ENCODE measurements at regions not wholly inside any gene's neighbourhood (a gene's known extent, or its start where the extent isn't known, plus 50 kb on each side); places are given as distances from the start of the nearest gene placed in this dataset.

DNA sequence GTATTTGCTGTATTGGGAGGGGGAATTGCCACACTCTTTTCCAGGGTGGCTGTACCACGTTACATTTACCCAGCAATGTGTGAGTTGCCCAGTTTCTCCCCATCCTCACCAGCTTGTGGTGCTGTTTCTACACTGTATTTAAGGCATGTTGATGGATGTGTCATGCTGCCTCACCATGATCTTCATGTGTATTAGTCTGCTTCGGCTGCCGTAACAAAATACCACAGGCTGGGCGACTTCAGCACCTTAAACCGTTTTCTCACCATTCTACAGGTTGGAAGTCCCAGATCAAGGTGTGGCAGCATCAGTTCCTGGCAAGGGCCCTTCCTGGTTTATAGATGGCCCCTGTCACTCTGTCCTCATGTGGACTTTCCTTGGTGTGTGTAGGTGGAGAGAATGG lies 169.7 kb downstream of the IGLL1 start:
- H3K9ac ChIP-seq (ENCODE audit: low read depth in 1 of 2, low read length in 2 of 2) = no peak overlapping the region
- no peaks in the 10 kb centered on the region for H3K36me3 ChIP-seq (ENCODE audit: control insufficient read depth in 1 of 2, insufficient read depth in 2 of 2, low read length in 2 of 2)
- H3K4me3 ChIP-seq (ENCODE audit: low read depth in 1 of 2, low read length in 2 of 2) = no peak overlapping the region
- no peaks in the 10 kb centered on the region for H3K9me3 ChIP-seq (ENCODE audit: control insufficient read depth in 1 of 2, low read length in 2 of 2)
- H3K4me1 ChIP-seq (ENCODE audit: control insufficient read depth in 1 of 2, insufficient read depth in 2 of 2, low read length in 2 of 2) = no peaks in the 10 kb centered on the region
- H3K27ac ChIP-seq (ENCODE audit: low read depth, low read length) = no peak overlapping the region
- H3K27me3 ChIP-seq (ENCODE audit: control insufficient read depth in 1 of 2, insufficient read depth in 2 of 2, low read length in 2 of 2) = no peaks in the 10 kb centered on the region

DNA sequence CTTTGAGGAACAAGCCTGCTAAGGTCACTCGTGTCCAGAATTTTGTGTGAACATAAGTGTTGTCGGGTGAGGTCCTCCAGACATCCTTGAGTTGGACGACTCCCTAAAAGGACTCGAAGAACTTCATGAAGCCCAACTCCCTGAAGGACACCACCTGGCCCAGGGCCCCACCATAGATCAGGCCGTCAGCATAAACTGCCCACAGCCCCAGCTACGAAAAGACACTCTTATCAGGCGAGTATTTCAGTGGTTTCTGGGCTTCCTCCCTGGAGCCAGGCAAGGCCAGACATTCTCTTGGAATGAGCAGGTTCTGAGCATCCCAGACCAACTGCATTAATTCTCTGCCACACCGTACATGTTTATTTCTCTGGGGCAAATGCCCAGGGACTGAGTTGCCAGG lies 170.1 kb downstream of the IGLL1 start:
- H3K27ac ChIP-seq (ENCODE audit: low read depth, low read length) = no peak overlapping the region
- no peak overlapping the region for H3K9ac ChIP-seq (ENCODE audit: low read depth in 1 of 2, low read length in 2 of 2)
- H3K4me3 ChIP-seq (ENCODE audit: low read depth in 1 of 2, low read length in 2 of 2) = no peak overlapping the region
- H3K27me3 ChIP-seq (ENCODE audit: control insufficient read depth in 1 of 2, insufficient read depth in 2 of 2, low read length in 2 of 2) = no peaks in the 10 kb centered on the region
- H3K9me3 ChIP-seq (ENCODE audit: control insufficient read depth in 1 of 2, low read length in 2 of 2) = no peaks in the 10 kb centered on the region
- no peaks in the 10 kb centered on the region for H3K36me3 ChIP-seq (ENCODE audit: control insufficient read depth in 1 of 2, insufficient read depth in 2 of 2, low read length in 2 of 2)
- no peaks in the 10 kb centered on the region for H3K4me1 ChIP-seq (ENCODE audit: control insufficient read depth in 1 of 2, insufficient read depth in 2 of 2, low read length in 2 of 2)

DNA sequence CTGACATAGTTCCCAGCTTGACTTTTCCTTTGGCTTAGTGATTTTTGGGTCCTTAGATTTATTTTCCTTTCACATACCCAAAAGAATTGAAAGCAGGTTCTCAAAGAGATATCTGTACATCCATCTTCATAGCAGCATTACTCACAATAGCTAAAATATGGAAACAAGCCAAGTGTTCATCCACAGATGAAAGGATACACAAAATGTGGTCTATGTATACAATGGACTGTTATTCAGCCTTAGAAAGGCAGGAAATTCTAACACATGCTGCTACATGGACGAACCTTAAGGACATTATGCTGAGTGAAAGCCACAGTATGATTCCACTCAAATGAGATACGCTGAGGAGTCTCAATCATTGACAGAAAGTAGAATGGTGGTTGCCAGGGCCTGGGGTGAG lies 171.8 kb downstream of the IGLL1 start:
- H3K27ac ChIP-seq (ENCODE audit: low read depth, low read length) = no peak overlapping the region
- no peak overlapping the region for H3K9ac ChIP-seq (ENCODE audit: low read depth in 1 of 2, low read length in 2 of 2)
- H3K4me3 ChIP-seq (ENCODE audit: low read depth in 1 of 2, low read length in 2 of 2) = no peak overlapping the region
- H3K4me1 ChIP-seq (ENCODE audit: control insufficient read depth in 1 of 2, insufficient read depth in 2 of 2, low read length in 2 of 2) = no peaks in the 10 kb centered on the region
- no peaks in the 10 kb centered on the region for H3K9me3 ChIP-seq (ENCODE audit: control insufficient read depth in 1 of 2, low read length in 2 of 2)
- H3K36me3 ChIP-seq (ENCODE audit: control insufficient read depth in 1 of 2, insufficient read depth in 2 of 2, low read length in 2 of 2) = no peaks in the 10 kb centered on the region
- H3K27me3 ChIP-seq (ENCODE audit: control insufficient read depth in 1 of 2, insufficient read depth in 2 of 2, low read length in 2 of 2) = no peaks in the 10 kb centered on the region

DNA sequence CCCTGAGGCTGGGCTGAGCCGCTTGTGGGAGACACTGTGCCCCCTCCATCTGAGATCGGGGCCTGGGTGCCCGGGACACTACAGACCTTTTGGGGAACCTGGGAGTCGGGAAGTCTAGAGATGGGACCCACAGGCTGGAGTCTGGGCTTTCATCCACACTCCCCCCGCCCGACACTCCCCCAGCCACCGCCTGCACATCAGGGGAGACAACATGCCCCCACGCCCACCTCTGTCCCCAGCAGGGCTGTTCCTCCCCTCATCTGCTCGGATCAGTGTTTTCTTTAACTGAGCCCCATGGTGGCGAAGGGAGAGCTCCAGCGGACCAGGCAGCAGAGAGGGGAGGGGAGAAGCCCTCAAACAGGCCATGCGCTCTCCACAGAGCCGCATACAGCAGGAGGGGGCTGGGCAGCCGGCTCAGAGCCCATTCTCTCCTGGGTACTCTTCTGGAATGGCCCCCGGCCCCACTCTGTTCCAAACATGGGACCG lies 174.7 kb downstream of the IGLL1 start:
- H3K9me3 ChIP-seq (ENCODE audit: control insufficient read depth in 1 of 2, low read length in 2 of 2) = no peaks in the 10 kb centered on the region
- H3K27me3 ChIP-seq (ENCODE audit: control insufficient read depth in 1 of 2, insufficient read depth in 2 of 2, low read length in 2 of 2) = no peaks in the 10 kb centered on the region
- H3K4me1 ChIP-seq (ENCODE audit: control insufficient read depth in 1 of 2, insufficient read depth in 2 of 2, low read length in 2 of 2) = no peaks in the 10 kb centered on the region
- no peaks in the 10 kb centered on the region for H3K36me3 ChIP-seq (ENCODE audit: control insufficient read depth in 1 of 2, insufficient read depth in 2 of 2, low read length in 2 of 2)
- no peak overlapping the region for H3K27ac ChIP-seq (ENCODE audit: low read depth, low read length)
- no peak overlapping the region for H3K9ac ChIP-seq (ENCODE audit: low read depth in 1 of 2, low read length in 2 of 2)
- H3K4me3 ChIP-seq (ENCODE audit: low read depth in 1 of 2, low read length in 2 of 2) = no peak overlapping the region

DNA sequence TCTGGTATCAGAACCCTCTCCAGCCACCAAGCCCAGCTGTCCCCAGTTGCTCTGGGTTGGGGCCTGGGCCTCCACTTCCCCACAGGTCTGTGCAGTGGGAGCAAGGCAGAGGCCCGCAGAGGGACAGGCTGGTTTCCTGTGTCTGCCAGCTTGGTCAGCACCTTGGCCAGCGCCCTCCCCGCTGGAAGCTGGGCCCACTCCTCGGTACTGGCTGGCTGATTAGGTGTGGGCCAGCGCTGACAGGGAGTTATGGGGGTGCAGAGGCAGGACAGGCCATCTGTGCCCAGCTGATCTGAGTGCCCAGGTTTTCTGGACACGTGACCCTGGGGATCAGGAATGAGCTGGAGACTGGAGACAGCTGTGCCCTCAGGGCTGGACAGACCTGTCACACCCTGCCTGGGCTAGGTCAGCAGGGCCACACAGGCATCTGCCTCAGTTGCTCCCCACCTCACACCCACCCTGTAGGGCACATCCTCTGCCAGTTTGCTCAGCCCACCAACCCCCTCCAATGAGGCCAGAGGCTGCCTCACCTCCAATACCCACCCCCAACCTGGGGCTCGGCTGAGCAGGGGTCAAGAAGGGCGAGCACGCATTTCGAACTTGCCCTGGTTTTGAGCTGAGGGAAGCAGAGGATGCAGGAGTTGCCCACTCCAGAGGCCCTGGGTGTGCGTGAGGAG lies 175.3 kb downstream of the IGLL1 start:
- no peak overlapping the region for H3K4me3 ChIP-seq (ENCODE audit: low read depth in 1 of 2, low read length in 2 of 2)
- no peaks in the 10 kb centered on the region for H3K4me1 ChIP-seq (ENCODE audit: control insufficient read depth in 1 of 2, insufficient read depth in 2 of 2, low read length in 2 of 2)
- H3K27me3 ChIP-seq (ENCODE audit: control insufficient read depth in 1 of 2, insufficient read depth in 2 of 2, low read length in 2 of 2) = no peaks in the 10 kb centered on the region
- no peak overlapping the region for H3K9ac ChIP-seq (ENCODE audit: low read depth in 1 of 2, low read length in 2 of 2)
- H3K27ac ChIP-seq (ENCODE audit: low read depth, low read length) = no peak overlapping the region
- no peaks in the 10 kb centered on the region for H3K36me3 ChIP-seq (ENCODE audit: control insufficient read depth in 1 of 2, insufficient read depth in 2 of 2, low read length in 2 of 2)
- no peaks in the 10 kb centered on the region for H3K9me3 ChIP-seq (ENCODE audit: control insufficient read depth in 1 of 2, low read length in 2 of 2)

DNA sequence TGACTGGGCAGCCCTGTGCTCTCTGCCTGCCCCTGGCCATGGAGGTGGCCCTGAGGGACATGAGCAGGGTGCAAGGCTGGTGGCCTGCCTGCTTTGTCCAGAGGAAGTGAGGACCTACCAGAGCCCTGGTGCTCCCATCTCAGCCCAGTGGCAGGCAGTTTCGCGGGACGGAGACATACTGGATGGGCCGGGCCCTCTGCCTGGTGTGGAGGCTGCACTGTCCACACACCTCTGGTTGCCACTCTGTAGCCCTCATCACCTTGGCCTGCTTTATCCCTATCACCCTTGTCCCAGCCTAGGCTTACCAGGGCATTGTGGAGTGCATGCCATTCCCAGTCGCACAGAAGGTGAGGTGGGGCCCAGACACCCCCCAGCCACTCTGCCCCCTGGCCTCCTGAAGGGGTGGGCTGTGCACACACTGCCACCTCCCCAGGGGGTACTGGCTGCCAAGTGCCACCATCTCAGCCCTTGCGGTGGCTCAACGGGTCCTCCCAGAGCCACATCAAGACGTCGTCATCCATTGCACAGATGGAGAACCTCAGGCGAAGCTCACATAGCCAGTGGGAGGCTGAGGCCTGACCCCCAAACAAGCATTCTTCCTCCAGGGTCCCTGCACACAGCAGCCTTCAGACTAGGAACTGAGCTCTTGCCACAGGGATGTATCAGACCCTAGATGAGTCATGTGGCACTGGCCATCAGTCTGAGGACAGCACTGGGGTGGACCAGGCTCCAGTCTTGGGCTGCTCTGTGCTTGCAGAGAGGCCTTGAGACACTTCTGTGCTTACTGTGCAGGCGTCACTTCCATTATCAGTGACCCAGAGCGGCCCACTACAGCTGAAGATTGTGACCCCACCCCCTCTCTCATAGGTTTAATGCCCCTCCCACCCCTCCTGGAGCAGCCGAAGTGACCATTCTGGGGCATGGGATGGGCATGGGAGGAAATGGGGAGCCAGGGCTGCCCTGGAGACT lies 176.1 kb downstream of the IGLL1 start:
- no peaks in the 10 kb centered on the region for H3K27me3 ChIP-seq (ENCODE audit: control insufficient read depth in 1 of 2, insufficient read depth in 2 of 2, low read length in 2 of 2)
- H3K27ac ChIP-seq (ENCODE audit: low read depth, low read length) = no peak overlapping the region
- H3K9me3 ChIP-seq (ENCODE audit: control insufficient read depth in 1 of 2, low read length in 2 of 2) = no peaks in the 10 kb centered on the region
- H3K9ac ChIP-seq (ENCODE audit: low read depth in 1 of 2, low read length in 2 of 2) = no peak overlapping the region
- H3K4me3 ChIP-seq (ENCODE audit: low read depth in 1 of 2, low read length in 2 of 2) = no peak overlapping the region
- no peaks in the 10 kb centered on the region for H3K4me1 ChIP-seq (ENCODE audit: control insufficient read depth in 1 of 2, insufficient read depth in 2 of 2, low read length in 2 of 2)
- H3K36me3 ChIP-seq (ENCODE audit: control insufficient read depth in 1 of 2, insufficient read depth in 2 of 2, low read length in 2 of 2) = no peaks in the 10 kb centered on the region

DNA sequence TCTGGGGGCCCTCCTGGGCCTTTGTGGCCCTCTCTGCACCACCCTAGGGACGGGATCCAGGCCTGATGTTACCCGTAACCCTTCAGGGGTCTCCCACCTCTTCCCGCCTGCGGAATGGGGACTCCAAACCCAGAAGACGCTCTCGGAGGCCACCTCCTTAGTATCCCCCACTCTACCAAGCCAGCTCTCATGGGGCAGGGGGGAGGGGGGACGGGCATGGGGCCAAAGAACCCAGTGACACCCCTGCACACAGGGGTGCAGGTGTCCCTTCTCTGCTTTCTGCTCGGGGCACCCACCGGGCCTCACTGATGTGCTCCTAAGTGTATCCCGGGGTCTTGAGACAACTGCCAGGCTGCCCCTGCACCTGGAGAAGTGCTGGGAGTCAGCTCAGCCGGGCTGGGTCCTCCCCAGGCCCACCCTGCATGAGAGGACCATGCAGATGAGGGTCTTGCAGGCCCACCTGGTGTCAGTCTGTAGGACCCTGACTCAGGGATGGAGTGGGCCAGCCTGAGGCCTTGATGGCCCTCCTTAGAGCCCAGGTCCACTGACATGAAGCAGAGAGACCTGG lies 176.9 kb downstream of the IGLL1 start:
- H3K9me3 ChIP-seq (ENCODE audit: control insufficient read depth in 1 of 2, low read length in 2 of 2) = no peaks in the 10 kb centered on the region

DNA sequence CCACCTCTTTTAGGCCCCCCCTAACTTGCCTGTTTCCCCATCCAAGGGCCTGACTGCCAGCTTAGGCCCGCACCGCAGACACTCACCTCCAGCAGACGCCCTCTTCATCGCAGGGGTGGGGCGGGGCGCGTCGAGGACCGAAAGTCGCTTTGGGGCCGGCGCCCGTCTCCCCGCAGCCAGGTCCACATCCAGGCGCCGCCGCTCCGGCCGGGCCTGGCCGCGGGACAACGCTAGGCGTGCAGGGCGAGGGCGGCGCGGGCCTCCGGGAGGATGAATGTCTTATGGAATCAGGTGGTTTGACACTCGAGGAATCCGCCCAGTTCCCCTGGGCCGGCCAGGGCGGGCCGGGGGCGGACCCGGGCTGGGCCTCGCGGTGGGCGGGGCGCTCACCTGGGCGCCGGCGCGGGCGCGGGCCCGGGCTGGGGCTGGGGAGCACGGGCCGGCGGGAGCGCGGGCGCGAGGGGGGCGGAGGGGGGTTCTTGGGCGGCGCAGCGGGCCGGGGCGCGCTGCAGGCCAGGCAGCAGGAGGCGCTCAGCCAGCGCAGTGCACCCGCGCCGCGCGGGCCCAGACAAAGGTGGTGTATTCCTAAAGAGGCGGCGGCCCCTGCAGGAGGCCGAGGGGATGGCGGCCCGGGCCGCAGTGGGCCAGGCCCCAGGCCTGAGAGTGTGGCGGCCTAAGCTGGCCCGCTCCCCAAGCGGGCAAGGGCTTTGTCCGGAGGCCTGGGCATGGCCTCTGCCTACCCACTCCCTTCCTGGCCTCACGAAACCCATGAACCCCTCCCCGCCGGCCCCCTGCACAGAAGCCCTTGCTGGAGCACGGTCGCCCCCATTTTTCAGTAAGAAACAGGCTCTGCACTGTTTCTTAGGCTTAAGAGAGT lies 177.6 kb downstream of the IGLL1 start:
- H3K9ac ChIP-seq (ENCODE audit: low read depth in 1 of 2, low read length in 2 of 2) = peak overlapping the region in 1 of 2 donors; percentile 43
- H3K36me3 ChIP-seq (ENCODE audit: control insufficient read depth in 1 of 2, insufficient read depth in 2 of 2, low read length in 2 of 2) = no peaks in the 10 kb centered on the region
- no peak overlapping the region for H3K27ac ChIP-seq (ENCODE audit: low read depth, low read length)
- H3K9me3 ChIP-seq (ENCODE audit: control insufficient read depth in 1 of 2, low read length in 2 of 2) = no peaks in the 10 kb centered on the region
- no peaks in the 10 kb centered on the region for H3K27me3 ChIP-seq (ENCODE audit: control insufficient read depth in 1 of 2, insufficient read depth in 2 of 2, low read length in 2 of 2)
- H3K4me3 ChIP-seq (ENCODE audit: low read depth in 1 of 2, low read length in 2 of 2) = peak overlapping the region in 1 of 2 donors; percentile 40
- H3K4me1 ChIP-seq (ENCODE audit: control insufficient read depth in 1 of 2, insufficient read depth in 2 of 2, low read length in 2 of 2) = no peaks in the 10 kb centered on the region

More for the DNA sequence above, 176.9 kb downstream of the IGLL1 start:
- Histone ChIP-seq H3K4me1 (ENCODE audit: control insufficient read depth in 1 of 2, insufficient read depth in 2 of 2, low read length in 2 of 2) (no peaks in the 10 kb centered on the region), H3K27me3 (ENCODE audit: control insufficient read depth in 1 of 2, insufficient read depth in 2 of 2, low read length in 2 of 2) (no peaks in the 10 kb centered on the region), H3K4me3 (ENCODE audit: low read depth in 1 of 2, low read length in 2 of 2) (peak overlapping the region in 1 of 2 donors; percentile 16), H3K36me3 (ENCODE audit: control insufficient read depth in 1 of 2, insufficient read depth in 2 of 2, low read length in 2 of 2) (no peaks in the 10 kb centered on the region), H3K9ac (ENCODE audit: low read depth in 1 of 2, low read length in 2 of 2) (no peak overlapping the region), H3K27ac (ENCODE audit: low read depth, low read length) (no peak overlapping the region)

DNA sequence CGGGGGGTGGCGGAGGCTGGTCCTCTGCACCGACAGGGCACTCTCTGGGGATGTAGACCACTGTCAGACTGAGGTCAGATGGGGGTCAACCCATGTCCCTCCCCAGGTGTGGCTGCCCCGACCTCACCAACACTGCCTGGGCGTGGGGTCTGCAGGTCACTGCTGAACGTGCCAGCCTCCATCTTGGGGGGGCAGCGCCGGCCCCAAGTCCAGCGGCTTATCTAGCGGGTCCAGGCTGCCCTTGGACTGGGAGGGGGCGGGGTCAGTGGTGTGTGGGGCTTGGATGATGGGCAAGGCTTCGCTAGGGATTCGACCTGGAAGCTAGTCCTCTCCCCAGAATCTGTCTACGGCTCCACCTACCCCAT lies 178.2 kb downstream of the IGLL1 start:
- no peak overlapping the region for H3K27ac ChIP-seq (ENCODE audit: low read depth, low read length)
- peak overlapping the region in 1 of 2 donors; percentile 40 for H3K4me3 ChIP-seq (ENCODE audit: low read depth in 1 of 2, low read length in 2 of 2)

More for the DNA sequence above, 178.2 kb downstream of the IGLL1 start:
- Histone ChIP-seq H3K9ac (ENCODE audit: low read depth in 1 of 2, low read length in 2 of 2) (no peak overlapping the region), H3K4me1 (ENCODE audit: control insufficient read depth in 1 of 2, insufficient read depth in 2 of 2, low read length in 2 of 2) (no peaks in the 10 kb centered on the region), H3K36me3 (ENCODE audit: control insufficient read depth in 1 of 2, insufficient read depth in 2 of 2, low read length in 2 of 2) (no peaks in the 10 kb centered on the region), H3K27me3 (ENCODE audit: control insufficient read depth in 1 of 2, insufficient read depth in 2 of 2, low read length in 2 of 2) (no peaks in the 10 kb centered on the region), H3K9me3 (ENCODE audit: control insufficient read depth in 1 of 2, low read length in 2 of 2) (no peaks in the 10 kb centered on the region)
